NCI-H82 (cell line): ENCODE measurements at regions not wholly inside any gene's neighbourhood (a gene's known extent, or its start where the extent isn't known, plus 50 kb on each side); places are given as distances from the start of the nearest gene placed in this dataset.

ENCODE experiments used
- DNase-seq: peaks from one replicate; lab custom pipeline; 2025; lab: John Stamatoyannopoulos, UW

GRCh38 chr3:193780810-193781478, 187.9 kb downstream of the OPA1 start:
- DNase-seq: peak; percentile 83

GRCh38 chr3:193782276-193782647, 189.3 kb downstream of the OPA1 start:
- no peak for DNase-seq

- no peak for DNase-seq
Observed at GRCh38 chr3:193782747-193783146, 189.7 kb downstream of the OPA1 start.

- no peak for DNase-seq
Observed at GRCh38 chr3:193783166-193783896, 190.3 kb downstream of the OPA1 start.

GRCh38 chr3:193784822-193785221, 191.8 kb downstream of the OPA1 start:
- no peak for DNase-seq

GRCh38 chr3:193787496-193787870, 194.5 kb downstream of the OPA1 start:
- DNase-seq: no peak

DNA sequence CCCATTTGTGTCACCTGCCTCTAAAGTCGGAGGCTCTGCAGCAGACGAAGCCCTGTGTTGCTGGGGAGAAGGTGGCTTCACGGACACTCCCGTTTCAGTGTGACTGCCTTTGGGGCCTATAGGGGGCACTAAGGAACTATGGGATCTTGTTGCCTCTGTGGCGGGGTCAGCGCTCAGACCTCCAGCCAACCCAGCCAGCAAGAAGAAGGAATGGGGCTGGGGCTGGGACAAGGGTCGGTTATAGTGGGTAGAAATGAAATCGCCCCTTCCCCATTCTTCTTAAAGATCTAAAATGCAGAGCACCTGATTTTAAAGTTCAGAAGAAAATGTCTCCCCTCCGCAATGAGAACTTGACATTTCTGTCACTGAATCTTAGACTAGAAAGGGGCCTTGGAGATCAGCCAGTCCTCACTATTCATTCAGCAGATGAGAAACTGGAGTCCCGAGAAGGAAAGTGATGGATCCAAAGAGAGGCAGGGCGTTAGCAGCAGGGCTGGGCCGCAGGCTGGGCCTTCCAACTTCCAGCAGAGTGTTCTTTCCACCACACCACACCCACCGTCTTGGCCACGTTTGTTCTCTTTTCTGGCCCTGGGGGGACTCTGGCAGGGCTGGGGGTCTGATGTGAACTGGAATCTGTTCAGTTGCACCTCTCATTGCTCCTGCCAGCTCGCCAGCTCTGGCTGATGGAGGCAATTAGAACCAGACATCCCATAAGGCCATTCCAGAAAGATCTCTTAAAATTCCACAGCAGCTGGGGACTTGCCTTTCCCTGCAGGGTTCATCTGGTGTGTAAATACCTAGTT, 195.4 kb downstream of the OPA1 start:
- DNase-seq: peak; percentile 86

DNA sequence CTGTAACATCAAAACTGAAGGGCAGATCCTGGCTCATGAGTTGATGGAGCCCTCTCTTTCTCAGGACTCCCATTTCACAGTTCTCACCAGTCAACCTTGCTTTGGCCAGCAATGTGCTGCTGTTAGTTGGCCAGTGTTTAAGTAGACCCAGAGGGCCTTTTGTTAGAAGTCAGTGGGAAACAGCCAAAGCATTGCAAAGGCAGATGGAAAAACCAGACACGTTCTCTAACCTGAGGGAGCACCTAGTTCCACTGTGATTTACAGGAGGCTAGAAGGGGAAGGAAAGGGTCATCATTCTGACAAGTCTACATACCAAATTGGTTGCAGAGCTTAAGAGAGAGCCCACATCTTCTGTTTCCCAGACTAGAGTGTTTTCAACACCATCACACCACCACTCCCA, 196.4 kb downstream of the OPA1 start:
- DNase-seq: no peak

- no peak for DNase-seq
Observed at GRCh38 chr3:193790086-193790990, 197.3 kb downstream of the OPA1 start.

DNA sequence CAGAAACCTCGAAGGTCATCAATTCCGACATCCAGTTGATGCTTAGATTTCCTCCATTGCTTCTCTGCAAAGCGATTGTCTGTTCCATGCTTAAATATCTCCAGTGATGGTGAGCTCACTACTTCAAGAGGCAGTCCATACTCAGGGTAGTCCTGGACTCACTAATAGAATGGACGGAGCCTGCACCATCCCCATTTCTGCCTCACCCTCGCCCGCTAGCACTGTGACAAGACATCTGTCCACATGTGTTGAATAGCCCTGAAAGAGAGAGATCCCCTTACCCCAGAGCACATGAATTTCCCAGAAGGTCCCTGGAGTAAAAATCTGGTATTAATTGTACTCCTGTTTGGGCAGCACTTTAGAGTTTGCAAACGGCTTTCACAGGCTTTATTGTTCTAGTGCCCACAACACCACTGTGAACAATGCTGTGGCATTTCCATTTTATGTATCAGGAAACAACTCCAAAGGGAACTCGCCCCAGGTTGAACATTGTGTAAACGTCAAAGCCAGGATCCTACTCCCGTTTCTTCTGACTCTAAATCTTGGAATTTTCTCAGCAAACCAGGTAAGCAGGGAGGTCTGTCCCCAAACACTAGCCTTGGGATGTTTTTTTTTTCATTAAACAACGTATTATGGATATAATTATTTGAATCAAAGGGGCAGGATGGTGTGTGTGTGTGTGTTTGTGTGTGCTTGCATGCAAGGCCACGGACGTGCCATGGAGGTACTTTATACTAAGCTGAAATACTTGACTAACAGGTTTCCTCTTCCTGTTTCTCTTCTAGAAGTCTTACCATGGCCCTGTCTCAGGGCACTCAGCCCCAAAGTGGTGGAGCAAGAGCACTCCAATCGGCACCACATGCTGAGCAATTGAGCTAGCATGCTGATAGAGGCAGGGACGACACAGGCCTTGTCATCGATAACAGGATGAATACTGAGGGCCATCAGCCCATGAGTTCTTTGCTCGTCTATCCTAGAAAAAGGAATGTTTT, 198.3 kb downstream of the OPA1 start:
- DNase-seq: no peak

DNA sequence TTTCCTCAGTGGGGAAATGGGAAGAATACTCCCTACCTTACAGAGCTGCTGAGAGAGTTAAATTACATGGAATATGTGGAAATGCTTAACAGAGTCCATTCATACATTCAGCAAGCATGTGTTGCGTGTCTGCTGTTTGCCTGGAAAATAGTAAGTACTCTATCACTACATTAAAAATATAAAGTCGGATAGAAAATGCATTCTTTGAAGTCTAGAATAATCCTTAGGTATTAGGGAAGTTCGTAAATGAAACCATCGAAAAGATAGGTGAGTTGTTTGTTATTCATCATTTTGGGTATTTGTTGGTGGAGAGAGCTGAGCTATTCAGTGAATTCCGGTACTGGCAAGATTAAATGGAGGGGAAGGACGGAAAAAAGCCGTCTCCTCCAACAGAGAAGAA, 200.1 kb downstream of the OPA1 start:
- DNase-seq: no peak

DNA sequence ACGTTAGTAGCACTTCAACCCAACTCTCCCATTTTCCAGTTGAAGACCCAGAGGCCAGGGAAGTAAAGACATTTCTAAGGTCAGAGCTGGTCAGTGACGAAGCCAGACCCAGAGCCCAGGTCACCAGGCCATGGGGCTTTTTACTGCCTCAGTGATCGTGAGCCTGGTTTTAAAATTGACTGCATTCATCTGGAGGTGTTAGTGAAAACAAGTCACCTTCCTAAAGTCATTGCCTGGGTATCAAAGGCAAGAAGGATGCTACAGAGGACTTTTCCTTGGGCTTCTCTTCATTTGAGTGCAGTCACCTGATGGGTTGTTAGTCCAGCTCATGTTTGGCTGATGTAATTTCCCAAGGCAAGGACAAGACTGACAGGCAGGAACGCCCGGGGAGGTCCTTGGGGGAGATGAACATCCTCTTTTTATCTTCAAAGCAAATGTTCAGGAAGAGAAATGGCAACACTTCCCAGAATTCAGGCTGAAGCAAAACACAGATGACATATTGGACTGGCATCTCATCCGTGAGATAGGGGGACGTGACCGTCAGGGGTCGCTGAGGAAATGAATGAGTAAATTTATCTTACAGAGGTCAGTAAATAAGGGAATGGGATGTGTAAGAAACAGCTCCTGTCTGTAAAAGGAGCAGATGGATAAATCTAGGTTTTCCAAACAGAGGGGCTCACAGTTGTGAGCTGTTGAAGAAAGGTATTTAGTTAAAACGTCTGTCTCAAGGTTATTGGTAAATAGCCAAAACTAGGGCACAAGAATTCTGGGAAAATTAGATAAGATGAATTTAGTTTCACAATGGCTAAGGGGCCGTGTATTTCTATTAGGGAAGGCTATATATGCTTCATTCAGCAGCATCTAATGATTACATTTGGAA, 201.2 kb downstream of the OPA1 start:
- no peak for DNase-seq

GRCh38 chr3:193795062-193795690, 202.2 kb downstream of the OPA1 start:
- no peak for DNase-seq

DNA sequence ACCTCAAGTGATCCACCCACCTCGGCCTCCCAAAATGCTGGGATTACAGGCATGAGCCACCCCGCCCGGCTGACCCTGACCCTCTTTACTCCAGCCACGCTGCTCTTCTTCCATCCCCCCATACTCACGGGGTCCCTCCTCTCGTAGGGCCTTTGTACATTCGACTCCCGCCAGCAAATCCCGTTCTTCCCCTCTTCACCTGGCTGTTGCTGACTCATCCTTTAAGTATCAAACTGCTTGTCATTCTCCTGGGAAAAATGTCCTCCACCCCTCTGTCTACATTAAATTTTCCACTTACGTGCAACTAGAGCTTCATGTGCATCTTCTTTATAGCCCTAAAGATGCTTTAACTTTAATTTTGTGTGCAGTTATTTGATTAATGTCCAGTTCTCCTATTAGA, 203.1 kb downstream of the OPA1 start:
- no peak for DNase-seq

GRCh38 chr3:193797566-193797965, 204.6 kb downstream of the OPA1 start:
- no peak for DNase-seq

DNA sequence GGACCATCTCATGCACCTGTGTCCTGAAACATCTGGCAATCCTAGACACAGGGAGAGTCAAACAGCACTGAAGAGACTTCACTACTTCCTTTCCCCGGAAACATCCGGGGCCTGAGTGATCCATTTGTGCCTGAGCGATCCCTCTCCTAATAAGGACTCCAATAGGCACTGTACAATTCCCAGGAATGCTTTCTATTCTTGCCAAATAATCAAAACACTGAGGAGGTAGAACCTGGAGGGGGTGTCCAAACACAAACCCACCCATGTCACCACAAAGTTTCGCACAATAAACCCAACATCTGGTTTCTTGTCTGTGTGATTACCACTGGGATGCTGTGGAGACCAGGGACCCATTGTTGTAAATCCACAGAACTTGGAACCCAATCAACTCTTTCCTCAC, 205.0 kb downstream of the OPA1 start:
- no peak for DNase-seq

GRCh38 chr3:193800138-193801043, 207.4 kb downstream of the OPA1 start:
- DNase-seq: no peak

- no peak for DNase-seq
Observed at GRCh38 chr3:193801097-193801496, 208.1 kb downstream of the OPA1 start.
